NCI-H128 (cell line): ENCODE measurements at regions not wholly inside any gene's neighbourhood (a gene's known extent, or its start where the extent isn't known, plus 50 kb on each side); places are given as distances from the start of the nearest gene placed in this dataset.
"Not testable (repeated sequence)": the region's sequence is repeated elsewhere in the genome, so short reads cannot be mapped to it uniquely, and the experiment has no call there.

Experiments
- DNase-seq: peaks from one replicate; lab custom pipeline; 2025; ENCODE audit not compliant: unreplicated experiment; lab: John Stamatoyannopoulos, UW

DNA sequence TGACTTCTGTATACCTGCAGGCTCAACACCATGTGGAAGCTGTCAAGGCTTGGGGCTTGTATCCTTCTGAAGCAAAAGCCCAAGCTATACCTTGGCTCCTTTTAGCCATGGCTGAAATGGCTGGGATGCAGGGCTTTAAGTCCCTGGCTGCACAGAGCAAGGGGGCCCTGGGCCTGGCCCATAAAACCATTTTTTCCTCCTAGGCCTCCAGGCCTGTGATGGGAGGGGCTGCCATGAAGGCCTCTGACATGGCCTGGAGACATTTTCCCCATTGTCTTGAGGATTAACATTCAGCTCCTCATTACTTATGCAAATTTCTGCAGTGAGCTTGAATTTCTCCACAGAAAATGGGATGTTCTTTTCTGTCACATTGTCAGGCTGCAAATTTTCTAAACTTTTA, 878.0 kb upstream of the SOX11 start:
- not testable (repeated sequence) for DNase-seq

DNA sequence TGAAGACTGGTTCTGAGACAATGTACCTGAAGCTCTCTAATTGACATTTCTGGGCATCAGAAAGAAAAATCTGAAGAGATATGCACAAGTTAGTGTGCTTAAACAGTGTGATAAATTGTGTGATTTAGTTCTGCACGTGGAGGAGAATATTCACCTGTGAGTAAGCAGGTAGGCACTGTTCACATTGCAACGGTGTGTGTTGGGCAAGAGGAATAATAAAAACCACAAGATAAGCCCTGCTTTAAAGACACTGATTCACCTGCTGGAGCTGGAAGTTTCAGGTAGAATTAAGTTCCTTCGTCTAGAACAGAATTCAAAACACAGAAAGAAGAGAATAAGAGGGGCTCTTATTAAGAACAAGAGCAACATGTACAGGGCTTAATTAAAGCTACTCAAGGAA, 864.3 kb upstream of the SOX11 start:
- no peak for DNase-seq

DNA sequence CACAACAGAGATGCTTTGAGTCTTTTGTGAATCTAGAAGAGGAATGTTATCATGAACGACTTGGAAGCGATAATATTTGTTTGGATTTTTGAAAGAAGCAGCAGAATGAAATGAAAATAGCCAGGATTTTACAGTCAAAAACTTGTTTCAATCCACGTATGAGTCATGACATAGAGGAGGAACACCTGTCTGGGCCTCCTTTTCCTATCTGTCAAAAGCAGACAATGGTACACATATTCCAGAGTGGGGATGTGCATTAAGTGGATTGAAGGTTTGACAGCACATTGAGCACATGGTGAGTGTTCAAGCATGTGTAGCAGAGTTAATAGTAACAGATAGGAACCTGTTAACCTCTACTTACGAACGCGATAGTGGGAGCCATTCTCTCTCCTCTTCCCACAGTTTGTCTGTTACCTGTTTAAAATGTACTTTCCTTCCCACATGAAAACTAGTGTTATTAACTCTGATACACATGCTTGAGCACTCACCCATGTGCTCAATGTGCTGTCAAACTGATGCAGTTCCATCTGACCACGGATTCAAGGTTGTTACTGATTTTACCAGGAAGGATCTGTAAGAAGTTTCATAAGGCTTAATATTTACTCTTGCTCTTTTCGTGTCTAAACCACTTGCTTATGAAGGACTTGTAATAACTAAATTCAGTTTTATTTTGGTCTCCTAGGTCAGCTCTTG, 863.4 kb upstream of the SOX11 start:
- no peak for DNase-seq

DNA sequence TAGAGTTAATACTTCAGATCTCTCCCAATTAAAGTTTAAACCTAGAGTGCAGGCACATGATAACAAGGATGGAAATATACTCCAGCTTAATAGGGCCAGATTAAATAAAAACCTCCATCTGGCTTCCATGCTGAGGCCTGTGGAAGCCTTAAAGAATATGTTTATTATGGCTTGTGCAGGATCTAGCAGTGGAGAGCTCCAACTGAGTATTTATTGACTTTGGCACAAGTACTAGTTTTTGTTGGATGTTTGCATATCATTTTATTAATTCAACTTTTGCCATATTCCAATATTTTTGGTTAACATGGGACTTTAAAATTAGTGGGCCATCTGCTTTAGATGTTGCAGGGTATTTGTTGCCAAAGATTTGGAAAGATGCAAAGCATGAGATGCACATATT, 860.4 kb upstream of the SOX11 start:
- no peak for DNase-seq

DNA sequence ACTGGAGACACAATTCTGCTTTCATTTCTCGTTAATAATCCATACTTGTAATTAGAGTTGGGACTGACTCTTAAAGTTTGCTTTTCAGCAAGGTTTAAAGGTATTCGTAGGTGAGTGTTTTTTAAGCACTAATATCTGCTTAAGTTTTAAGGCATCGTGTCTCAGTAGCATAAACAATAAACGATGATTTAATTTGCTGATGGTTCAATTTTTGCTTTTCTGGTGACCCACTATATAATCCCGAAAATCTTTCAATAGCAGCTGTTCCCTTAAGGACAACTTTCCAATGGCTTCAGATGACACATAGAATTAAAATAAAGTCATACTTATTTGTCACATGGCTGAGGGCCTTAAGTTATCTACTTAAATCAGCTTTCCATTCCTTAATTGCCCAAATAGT, 859.5 kb upstream of the SOX11 start:
- DNase-seq = no peak

DNA sequence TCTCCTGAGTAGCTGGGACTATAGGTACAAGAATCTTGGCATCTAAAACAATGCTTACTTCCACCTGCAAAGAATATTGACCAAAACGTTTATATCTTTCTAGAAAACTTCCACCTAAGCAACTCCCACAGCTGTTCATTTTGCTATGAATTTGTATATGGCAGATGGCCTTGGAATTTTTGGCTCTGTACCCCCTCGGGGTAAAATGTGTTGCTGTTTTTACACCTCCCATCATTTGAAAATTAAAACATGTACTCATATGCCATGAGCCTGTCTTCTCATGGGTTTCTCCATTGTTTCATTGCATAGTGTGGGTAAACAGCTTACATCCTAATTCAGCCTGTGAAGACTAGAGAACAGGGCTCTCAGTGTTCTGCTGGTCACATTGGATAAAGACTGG, 853.6 kb upstream of the SOX11 start:
- no peak for DNase-seq

DNA sequence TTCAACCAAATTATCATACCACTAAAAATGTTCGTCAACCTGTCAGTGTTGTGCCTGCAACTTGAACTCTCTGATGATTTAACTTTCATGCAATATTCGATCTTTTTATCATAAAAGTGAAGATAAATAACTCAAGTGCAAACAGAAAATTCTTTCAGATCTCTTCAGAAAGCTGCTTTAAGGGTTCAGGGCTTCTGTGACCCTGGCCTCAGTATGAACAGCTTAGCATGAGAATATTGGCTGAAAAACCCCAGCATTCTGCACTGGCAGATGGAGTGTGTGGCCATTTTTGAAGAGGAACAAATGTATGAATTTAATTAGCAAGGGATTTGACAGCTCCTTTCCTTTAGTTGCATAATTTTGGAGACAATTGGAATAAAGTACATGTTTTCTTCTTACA, 851.4 kb upstream of the SOX11 start:
- no peak for DNase-seq

DNA sequence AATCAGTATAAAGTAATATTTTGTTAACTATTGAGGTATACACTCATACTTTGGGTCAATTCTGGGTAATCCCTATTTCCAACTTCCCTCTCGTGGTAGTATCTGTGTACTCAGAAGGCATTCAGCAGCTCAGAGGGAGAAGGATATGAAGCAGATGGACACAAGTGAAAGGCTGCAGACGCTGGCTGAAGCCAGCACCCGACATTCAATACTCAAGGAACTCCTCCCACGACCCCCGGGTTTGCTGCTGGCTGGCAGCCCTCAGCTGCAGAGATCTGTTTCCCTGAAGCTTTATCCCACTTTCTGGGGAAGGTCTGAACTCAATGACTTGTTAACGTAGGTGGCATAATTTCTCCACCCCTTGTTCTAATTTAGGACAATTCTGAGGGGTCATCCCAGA, 847.3 kb upstream of the SOX11 start:
- DNase-seq = no peak

DNA sequence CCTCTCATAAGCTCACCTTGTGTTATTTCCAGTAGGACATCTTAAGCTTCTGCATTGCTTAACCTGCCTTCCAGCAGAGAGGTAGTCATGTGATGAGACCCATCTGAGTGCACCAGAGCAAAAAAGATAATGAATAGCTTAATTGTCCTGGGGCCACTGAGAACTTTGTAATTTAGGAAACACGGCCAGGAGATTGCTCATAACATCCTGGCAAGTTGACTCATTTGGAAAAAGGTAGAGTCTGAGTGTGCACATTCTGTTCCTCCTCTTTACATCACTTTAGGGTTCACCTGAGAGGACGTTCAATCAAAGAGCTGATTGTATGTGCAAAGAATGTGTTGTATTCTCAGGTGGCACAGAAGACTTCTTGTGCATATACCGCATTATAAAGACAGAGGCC, 830.2 kb upstream of the SOX11 start:
- no peak for DNase-seq

DNA sequence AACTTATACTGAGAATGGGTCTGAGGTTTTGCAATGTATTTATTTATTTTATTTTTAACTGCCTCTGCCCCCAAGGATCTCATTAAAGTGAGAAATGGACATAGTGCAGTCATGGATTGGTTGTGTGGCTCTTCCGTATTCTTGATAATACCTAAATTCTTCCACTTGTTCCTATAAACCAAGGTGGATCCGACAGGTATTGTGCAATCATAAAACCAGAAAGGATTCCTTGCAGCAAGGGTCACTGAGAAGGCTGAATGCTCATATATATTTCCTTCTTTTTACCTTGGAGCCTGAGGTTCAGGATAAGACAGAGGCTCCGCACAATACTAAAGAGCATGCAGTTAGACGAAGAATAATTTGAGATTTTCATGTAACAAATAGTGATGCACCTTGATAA, 826.0 kb upstream of the SOX11 start:
- no peak for DNase-seq

DNA sequence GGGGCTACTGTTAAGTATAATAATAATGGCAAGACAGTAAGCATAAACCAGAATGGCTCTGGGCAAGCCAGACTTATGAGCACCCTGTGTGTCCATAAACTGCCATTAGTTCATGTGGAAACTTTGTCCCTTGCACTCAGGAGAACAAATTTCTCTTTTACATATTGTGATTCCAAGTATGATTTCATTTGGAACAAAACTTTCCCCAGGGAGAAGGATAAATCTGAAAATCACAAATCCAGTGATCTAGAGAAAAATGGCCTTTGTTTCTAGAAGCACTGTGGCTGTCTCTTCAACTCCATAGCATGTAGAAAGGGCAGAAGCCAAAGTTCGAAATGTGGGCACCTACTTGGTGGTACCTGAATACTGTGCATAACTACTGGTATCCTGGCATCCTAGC, 823.7 kb upstream of the SOX11 start:
- DNase-seq = no peak

DNA sequence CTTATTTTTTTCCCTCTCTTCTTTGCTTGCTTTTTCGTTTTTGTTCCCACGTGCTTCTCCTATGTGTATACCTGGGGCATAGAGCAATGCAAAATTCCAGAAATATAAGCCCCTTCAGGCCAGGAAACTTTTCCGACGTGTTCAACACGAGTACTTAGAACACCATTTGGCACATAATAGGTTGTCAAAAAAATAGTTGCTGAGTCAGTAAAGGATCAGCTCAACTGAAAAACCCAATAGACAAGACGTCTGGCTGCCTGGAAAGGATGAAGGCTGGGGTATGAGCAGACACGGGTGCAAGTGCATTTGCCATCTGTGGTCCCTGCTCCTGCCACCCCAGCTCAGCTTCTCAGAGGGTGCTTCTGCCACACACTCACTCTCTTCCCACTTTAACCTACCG, 823.0 kb upstream of the SOX11 start:
- DNase-seq = no peak

DNA sequence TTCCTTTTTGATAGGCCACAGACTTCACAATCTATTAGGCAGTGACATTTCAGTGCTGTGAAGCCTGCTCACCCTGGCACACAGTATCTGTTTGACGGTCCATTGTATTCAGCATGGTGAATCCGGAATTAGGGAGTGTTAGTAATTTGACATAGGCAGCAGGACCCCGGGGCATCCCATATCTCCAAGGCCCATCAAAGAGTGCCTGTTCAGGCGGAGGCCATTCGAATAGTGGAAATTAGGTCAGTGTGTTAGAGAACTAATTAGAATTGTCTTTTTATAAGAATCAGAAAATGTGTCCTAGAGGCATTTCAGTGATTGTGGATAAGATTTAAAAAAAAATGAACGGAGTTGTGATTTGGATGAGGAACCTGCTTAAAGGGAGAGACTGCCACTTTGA, 818.8 kb upstream of the SOX11 start:
- no peak for DNase-seq

DNA sequence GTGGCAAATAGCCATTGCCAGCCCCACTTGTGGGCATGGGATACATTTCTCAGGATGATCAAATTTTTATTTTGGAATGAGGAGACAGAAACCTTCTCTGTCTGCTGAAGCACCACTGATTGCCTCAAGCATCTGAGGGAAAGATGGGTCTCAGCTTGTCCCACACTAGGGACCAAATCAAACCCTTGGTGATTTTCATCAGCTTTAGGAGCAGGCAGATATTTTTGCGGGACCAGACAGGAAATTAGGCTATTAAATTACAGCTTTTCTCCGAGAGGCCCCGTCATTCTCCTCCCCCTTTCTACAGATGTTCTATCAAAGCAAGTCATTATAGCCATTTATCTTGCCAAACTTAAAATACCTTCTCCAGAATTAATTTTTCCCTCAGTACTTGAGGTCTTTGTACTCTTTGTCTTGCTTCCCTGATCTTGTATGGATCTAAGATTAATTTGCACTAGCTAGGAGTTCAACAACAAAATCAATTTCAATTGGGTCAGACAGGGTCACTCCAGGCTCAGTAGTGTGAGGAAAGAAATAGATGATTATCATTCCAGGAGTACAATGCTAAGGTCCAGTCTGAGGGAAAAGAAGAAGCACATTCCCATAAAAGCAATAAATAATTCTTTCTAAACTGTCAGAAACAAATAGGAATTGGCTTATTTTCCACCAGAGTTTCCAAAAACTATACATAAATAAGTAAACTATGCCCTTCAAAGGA, 818.1 kb upstream of the SOX11 start:
- DNase-seq = no peak

DNA sequence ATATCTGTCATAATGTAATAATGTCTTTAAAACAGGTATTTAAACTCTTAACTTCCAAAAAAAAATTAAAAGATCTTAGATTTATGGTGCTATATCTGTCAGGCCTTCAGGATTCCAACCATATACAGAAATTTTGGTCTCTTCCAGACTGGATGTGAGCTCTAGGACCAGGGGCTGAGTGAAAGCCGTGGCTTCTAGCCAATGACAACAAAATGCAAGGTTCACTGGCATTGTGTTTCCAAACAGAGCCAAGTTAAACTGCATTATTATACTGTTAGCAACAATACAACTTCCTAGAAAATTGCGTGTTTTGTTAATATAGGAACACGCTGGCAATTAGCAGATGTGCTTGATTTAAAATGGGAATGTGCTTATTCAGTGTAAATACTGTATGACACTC, 809.8 kb upstream of the SOX11 start:
- no peak for DNase-seq

DNA sequence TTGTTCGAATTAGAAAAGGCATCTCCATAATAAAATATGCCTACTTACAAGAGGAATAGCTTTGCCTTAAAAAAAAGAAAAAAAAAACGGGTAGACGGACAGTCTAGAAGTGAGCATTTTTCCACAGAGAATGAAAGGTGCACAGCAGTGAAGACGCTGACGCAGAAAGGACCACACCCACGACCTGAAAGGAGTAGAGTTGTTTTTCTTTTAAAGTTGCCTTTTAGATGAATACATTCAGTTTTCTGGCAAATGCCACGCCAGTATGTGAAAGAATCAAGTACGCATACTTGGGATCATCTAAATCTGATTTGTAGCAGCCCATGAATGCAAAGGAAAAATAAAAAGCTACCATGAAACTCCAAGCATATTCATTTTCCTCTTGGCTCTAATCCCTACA, 809.2 kb upstream of the SOX11 start:
- no peak for DNase-seq

DNA sequence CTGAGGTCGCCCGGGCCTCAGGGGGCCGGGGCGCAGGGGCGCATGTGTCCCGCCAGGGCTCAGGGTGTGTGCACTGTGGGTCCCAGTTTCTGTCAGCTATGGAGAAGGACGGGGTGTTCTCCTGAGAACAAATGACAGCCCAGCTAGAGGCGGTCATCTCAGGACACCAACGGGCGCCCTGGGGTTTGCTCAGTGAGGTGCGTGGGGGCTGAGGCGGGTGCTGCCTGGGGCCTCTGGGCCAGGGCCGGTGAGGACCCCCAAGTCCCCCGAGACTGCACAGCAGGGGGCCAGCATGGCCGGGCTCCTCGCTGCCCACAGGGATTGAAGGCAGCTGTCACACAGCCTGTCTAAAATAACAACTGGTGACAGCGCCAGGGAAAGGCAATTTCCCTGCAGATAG, 808.8 kb upstream of the SOX11 start:
- DNase-seq = no peak

DNA sequence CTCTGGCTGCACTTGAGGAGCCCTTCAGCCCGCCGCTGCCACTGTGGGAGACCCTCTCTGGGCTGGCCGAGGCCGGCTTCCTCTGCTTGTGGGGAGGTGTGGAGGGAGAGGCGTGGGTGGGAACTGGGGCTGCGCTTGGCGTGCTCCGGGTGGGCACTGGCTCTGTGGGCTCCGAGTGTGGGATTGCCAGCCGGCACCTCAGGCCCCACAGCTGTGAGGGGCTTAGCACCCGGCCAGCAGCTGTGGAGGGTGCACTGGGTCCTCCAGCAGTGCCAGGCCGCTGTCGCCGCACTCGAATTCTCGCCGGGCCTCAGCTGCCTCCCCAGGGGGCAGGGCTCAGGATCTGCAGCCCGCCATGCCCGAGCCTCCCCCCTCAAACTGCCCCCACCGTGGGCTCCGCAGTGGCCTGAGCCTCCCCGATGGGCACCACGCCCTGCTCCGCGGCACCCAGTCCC, 808.0 kb upstream of the SOX11 start:
- no peak for DNase-seq

DNA sequence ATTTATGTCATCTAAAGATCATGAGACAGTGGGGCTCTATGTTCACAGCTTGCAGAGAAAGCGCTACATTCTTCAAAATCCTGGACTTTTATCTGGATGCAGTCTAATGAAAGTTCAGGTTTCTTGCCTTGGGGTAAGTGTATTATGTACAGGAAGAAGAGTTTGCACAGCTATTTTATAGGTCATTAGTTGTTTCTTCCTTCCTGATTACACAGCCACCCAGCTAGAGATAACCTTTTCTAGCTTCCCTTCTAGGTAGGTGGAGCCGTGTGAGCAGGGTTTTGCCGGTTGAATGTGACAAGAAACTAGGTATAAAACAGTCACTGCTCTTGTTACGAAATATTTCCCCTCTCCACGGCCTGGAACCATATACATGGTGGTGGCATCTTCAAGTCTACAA, 800.8 kb upstream of the SOX11 start:
- DNase-seq = no peak

DNA sequence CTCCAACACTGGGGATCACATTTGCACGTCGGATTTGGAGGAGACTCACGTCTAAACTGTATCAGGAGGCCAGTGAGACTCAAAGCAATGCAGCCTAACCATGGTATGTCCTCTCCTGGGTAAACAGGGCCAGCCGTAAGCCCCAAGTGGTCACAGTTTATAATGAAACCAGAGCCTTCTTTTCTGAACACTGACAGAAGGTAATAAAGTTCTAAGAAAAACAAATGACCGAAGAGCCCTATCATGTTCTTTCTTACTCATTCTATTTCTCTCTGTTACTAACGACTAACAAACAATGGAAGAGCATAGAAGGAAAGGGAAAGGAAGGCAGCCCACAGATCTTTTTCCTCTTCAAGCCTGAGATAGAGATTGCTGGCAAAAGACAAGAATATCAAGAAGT, 796.8 kb upstream of the SOX11 start:
- no peak for DNase-seq

DNA sequence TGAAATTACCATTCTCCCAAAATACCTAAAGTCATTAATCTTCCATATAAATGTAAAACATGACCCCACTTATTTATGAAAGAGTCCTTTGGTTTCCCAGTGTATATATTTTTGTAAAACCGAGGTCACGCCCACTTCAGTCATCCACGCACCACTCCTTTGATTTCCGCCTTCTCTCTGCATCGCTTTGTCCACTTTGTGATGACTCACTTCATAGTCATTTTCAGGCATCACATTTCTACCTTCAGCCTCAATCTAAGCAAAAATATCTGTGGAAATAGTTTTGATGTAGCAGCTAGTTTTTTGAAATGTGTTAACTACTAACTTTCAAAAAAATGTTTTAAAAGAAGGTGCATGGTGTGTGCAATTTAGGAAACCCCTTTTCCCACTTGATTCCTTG, 793.5 kb upstream of the SOX11 start:
- no peak for DNase-seq

DNA sequence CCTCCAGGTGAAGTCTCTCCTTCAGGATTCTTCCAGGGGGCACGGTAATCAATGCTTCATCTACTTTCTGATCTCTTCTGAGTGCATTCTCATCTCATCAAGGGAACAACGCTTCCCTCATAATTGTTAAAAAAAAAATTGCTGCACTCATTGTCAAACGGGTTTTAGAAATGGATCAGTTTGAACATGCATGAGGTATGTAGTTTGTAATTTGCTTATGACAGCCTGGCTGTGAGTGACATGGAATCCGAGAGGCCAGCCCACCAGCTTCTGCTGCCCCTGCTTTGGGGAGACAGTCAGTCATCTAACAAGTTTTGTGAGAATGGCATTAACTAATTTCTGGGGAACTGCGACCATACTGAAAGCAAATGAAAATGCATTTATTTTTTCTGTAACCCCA, 791.9 kb upstream of the SOX11 start:
- no peak for DNase-seq
